ENCODE measurements at regions not wholly inside any gene's neighbourhood (a gene's known extent, or its start where the extent isn't known, plus 50 kb on each side); places are given as distances from the start of the nearest gene placed in this dataset.

DNA sequence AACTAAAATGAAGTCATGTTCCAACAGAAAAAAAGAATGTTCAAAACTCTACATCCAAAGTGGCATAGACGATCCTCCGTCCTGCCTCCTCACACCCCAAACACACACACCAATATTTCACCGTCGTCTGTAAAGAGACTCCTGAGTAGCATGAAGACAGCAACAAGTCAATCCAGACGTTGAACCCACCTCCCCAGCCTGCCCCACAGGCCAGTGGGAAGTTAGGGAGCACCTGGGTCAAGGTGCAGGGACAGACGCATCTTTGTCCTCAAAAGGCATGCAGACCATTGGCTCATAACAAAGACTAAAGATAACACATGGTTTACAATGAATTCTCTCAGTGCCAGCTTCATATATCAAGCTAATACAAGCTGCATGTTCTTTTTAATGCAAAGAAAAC lies 396.5 kb downstream of the TCERG1L start:
- CTCF ChIA-PET, result no interaction called here
- TF ChIP-seq, protein P1, sequence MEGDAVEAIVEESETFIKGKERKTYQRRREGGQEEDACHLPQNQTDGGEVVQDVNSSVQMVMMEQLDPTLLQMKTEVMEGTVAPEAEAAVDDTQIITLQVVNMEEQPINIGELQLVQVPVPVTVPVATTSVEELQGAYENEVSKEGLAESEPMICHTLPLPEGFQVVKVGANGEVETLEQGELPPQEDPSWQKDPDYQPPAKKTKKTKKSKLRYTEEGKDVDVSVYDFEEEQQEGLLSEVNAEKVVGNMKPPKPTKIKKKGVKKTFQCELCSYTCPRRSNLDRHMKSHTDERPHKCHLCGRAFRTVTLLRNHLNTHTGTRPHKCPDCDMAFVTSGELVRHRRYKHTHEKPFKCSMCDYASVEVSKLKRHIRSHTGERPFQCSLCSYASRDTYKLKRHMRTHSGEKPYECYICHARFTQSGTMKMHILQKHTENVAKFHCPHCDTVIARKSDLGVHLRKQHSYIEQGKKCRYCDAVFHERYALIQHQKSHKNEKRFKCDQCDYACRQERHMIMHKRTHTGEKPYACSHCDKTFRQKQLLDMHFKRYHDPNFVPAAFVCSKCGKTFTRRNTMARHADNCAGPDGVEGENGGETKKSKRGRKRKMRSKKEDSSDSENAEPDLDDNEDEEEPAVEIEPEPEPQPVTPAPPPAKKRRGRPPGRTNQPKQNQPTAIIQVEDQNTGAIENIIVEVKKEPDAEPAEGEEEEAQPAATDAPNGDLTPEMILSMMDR (IDR thresholded peaks at IDR 0.05; ENCODE audit: insufficient read depth, low read depth, low read length), result no peak

DNA sequence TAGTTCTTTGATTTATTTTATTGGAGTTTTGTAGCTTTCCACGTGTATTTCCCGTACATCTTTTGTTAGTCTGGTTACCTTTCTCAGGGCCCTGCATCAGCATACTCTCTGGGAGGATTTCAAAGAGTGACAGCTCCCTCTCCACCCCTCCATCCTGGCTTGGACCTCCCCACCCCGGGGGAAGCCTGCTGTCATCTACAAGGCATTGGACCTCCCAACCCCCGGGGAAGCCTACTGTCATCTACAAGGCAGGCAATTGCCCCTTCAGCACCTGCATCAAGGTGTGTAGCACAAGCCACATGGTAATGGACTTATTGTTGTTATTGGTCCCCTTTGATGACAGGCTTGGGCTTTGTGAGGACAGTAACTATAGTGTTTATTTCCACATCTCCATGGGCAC lies 390.1 kb downstream of the TCERG1L start:
- POLR2A ChIA-PET, result no interaction called here
- CTCF ChIA-PET, result no interaction called here

More for the DNA sequence above, 396.5 kb downstream of the TCERG1L start:
- POLR2A ChIA-PET, result no interaction called here
- no peak overlapping the region for H3K4me3 ChIP-seq (ENCODE audit: low read depth, low read length)
- DNase-seq (ENCODE audit: low read depth), result no peak
- no peaks in the 10 kb centered on the region for H3K36me3 ChIP-seq (ENCODE audit: control insufficient read depth, insufficient read depth, low read length)
- H3K27me3 ChIP-seq (ENCODE audit: control insufficient read depth, insufficient read depth, low read length), result no peaks in the 10 kb centered on the region

DNA sequence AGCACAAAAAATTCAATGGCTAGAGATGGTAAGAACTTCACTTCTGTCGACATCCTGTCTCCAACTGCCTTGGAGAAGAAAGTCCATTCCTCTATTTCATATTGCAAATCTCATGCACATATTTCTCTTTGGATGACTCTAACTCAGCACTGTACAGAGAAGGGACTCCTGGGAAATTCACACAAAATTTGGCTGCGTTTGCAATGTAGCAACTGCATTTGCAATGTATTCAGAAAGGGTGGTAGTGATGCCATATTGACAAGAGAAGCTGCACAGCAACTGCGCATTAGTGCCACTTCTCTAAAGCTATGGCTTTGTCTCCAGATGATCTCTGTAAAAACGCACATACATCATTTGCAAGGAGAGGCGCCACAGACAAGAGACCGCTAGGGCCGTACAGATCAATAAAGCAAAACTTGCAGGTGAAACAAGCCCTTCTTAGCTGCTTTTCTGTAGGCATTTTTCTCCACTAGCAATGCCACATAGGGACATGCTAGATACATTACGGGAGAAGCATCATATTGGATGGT lies 389.5 kb downstream of the TCERG1L start:
- no peaks in the 10 kb centered on the region for H3K36me3 ChIP-seq (ENCODE audit: control insufficient read depth, insufficient read depth, low read length)
- POLR2A ChIA-PET, result no interaction called here
- H3K4me3 ChIP-seq (ENCODE audit: low read depth, low read length), result no peak overlapping the region
- CTCF ChIA-PET, result no interaction called here
- TF ChIP-seq, protein P1 (IDR thresholded peaks at IDR 0.05; ENCODE audit: insufficient read depth, low read depth, low read length), result no peak
- no peak for DNase-seq (ENCODE audit: low read depth)
- H3K27me3 ChIP-seq (ENCODE audit: control insufficient read depth, insufficient read depth, low read length), result no peaks in the 10 kb centered on the region

More for the DNA sequence above, 390.1 kb downstream of the TCERG1L start:
- no peaks in the 10 kb centered on the region for H3K27me3 ChIP-seq (ENCODE audit: control insufficient read depth, insufficient read depth, low read length)
- TF ChIP-seq, protein P1 (IDR thresholded peaks at IDR 0.05; ENCODE audit: insufficient read depth, low read depth, low read length), result no peak
- no peaks in the 10 kb centered on the region for H3K36me3 ChIP-seq (ENCODE audit: control insufficient read depth, insufficient read depth, low read length)
- no peak overlapping the region for H3K4me3 ChIP-seq (ENCODE audit: low read depth, low read length)
- no peak for DNase-seq (ENCODE audit: low read depth)

DNA sequence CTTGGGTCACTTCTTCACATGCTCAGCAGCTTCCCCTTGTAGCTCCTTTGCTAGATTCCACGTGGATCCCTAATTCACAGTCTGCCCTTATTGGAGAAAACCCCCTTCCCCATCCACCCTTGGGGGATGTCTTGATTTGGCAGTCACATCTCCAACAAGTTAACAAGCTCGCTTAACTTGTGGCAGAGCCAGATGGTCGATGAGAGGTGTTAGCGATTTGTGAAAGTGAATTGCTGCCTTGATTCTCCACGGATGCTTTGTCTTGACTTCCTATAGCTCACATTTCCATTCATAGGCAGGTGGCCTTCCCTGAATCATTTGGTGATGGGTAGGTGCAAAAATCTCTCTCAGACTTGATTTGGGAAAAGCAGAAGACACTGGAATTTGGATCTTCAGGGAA lies 387.9 kb downstream of the TCERG1L start:
- CTCF ChIA-PET, result no interaction called here
- POLR2A ChIA-PET, result no interaction called here
- DNase-seq (ENCODE audit: low read depth), result no peak

DNA sequence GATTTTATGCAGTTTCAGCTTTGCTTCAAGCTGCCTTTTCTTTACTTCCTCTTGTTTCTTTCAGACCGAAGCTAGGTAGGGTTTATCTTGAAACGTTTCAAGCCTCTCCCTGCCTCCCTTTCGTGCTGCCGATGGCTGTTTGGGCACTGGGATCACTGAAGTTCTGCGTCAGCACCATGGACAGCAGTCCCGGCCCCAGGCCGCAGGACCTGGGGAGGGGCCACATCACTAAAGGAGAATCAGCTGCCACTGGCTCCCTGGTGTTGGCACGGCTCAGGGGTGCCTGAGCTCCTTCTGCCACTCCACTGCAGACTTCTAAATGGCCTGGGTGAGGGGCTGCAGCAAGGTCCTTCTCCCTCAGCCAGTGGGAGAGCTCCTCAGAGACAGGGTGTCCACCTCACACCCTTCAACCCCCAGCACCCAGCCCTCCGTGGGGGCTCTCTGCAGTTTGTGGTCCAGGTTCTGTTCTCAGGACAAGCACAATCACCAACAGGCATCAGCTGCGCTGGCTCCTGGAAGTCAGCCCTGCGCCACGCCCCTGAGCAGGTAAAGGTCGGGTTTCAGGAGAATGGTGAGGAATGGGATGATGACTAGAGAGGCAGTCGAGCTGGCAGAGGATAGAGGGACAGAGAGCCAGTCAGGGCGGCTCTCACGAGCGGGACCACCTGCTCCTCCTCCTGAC lies 387.2 kb downstream of the TCERG1L start:
- TF ChIP-seq, protein P1 (IDR thresholded peaks at IDR 0.05; ENCODE audit: insufficient read depth, low read depth, low read length), result no peak
- no peak for DNase-seq (ENCODE audit: low read depth)
- POLR2A ChIA-PET, result no interaction called here
- Histone ChIP-seq H3K36me3 (ENCODE audit: control insufficient read depth, insufficient read depth, low read length) (no peaks in the 10 kb centered on the region), H3K4me3 (ENCODE audit: low read depth, low read length) (no peak overlapping the region), H3K27me3 (ENCODE audit: control insufficient read depth, insufficient read depth, low read length) (no peaks in the 10 kb centered on the region)
- CTCF ChIA-PET, result no interaction called here

More for the DNA sequence above, 387.9 kb downstream of the TCERG1L start:
- no peaks in the 10 kb centered on the region for H3K27me3 ChIP-seq (ENCODE audit: control insufficient read depth, insufficient read depth, low read length)
- TF ChIP-seq, protein P1 (IDR thresholded peaks at IDR 0.05; ENCODE audit: insufficient read depth, low read depth, low read length), result no peak
- no peak overlapping the region for H3K4me3 ChIP-seq (ENCODE audit: low read depth, low read length)
- H3K36me3 ChIP-seq (ENCODE audit: control insufficient read depth, insufficient read depth, low read length), result no peaks in the 10 kb centered on the region

Measured in BJ (cell line).